Duodenal mucosa (tissue), 2 donors: ENCODE measurements at regions not wholly inside any gene's neighbourhood (a gene's known extent, or its start where the extent isn't known, plus 50 kb on each side); places are given as distances from the start of the nearest gene placed in this dataset.
"Not testable (repeated sequence)": the region's sequence is repeated elsewhere in the genome, so short reads cannot be mapped to it uniquely, and the experiment has no call there.

Experiments used
- H3K27ac ChIP-seq: one replicate; pipeline ENCODE4 v1.7.0; 2013; ENCODE audit warnings: low read depth, low read length
- H3K27me3 ChIP-seq, 2 donors: one replicate each; pipeline ENCODE4 v1.7.0; 2013; ENCODE audit warnings: low read length in 2 of 2, control low read depth in 1 of 2; ENCODE audit not compliant: insufficient read depth in 2 of 2, control insufficient read depth in 1 of 2
- H3K36me3 ChIP-seq, 2 donors: one replicate each; pipeline ENCODE4 v1.7.0; 2013; ENCODE audit warnings: low read length in 2 of 2, control low read depth in 1 of 2; ENCODE audit not compliant: insufficient read depth in 2 of 2, control insufficient read depth in 1 of 2
- H3K4me1 ChIP-seq, 2 donors: one replicate each; pipeline ENCODE4 v1.7.0; 2013; ENCODE audit warnings: low read length in 2 of 2, control low read depth in 1 of 2; ENCODE audit not compliant: insufficient read depth in 2 of 2, control insufficient read depth in 1 of 2
- H3K4me3 ChIP-seq, 2 donors: one replicate each; pipeline ENCODE4 v1.7.0; 2013; ENCODE audit warnings: low read length in 2 of 2, low read depth in 1 of 2
- H3K9ac ChIP-seq, 2 donors: one replicate each; pipeline ENCODE4 v1.7.0; 2013; ENCODE audit warnings: low read length in 2 of 2, low read depth in 1 of 2
- H3K9me3 ChIP-seq, 2 donors: one replicate each; pipeline ENCODE4 v1.7.0; 2013; ENCODE audit warnings: low read length in 2 of 2, control low read depth in 1 of 2; ENCODE audit not compliant: control insufficient read depth in 1 of 2

GRCh38 chr1:104132382-104132973 is 382.8 kb downstream of the AMY1C start:
- Histone ChIP-seq H3K4me3 (no peak overlapping the region), H3K9me3 (peaks cover 0 to 3% of the 10 kb centered on the region in 2 donors), H3K4me1 (no peaks in the 10 kb centered on the region), H3K9ac (no peak overlapping the region), H3K36me3 (no peaks in the 10 kb centered on the region), H3K27me3 (no peaks in the 10 kb centered on the region), H3K27ac (no peak overlapping the region)

GRCh38 chr1:104135036-104135435 is 385.3 kb downstream of the AMY1C start:
- H3K9ac ChIP-seq, H3K4me3 ChIP-seq, H3K9me3 ChIP-seq, H3K27me3 ChIP-seq, H3K36me3 ChIP-seq, H3K27ac ChIP-seq, H3K4me1 ChIP-seq: not testable (repeated sequence)

GRCh38 chr1:104136621-104137020 is 386.9 kb downstream of the AMY1C start:
- no peak overlapping the region for H3K4me3 ChIP-seq
- no peak overlapping the region for H3K9ac ChIP-seq
- H3K4me1 ChIP-seq, result no peaks in the 10 kb centered on the region
- H3K36me3 ChIP-seq, result no peaks in the 10 kb centered on the region
- H3K27me3 ChIP-seq, result no peaks in the 10 kb centered on the region
- H3K9me3 ChIP-seq, result peaks cover 0 to 3% of the 10 kb centered on the region in 2 donors
- H3K27ac ChIP-seq, result no peak overlapping the region

GRCh38 chr1:104156738-104157137 is 407.0 kb downstream of the AMY1C start:
- Histone ChIP-seq H3K4me1 (no peaks in the 10 kb centered on the region), H3K4me3 (no peak overlapping the region), H3K9me3 (peaks cover 0 to 8% of the 10 kb centered on the region in 2 donors), H3K27me3 (no peaks in the 10 kb centered on the region), H3K27ac (no peak overlapping the region), H3K9ac (no peak overlapping the region), H3K36me3 (no peaks in the 10 kb centered on the region)

GRCh38 chr1:104163912-104164476 is 414.3 kb downstream of the AMY1C start:
- H3K4me1 ChIP-seq, result no peaks in the 10 kb centered on the region
- H3K9me3 ChIP-seq, result peaks cover 0 to 2% of the 10 kb centered on the region in 2 donors
- H3K27me3 ChIP-seq, result no peaks in the 10 kb centered on the region
- H3K27ac ChIP-seq, result no peak overlapping the region
- no peak overlapping the region for H3K4me3 ChIP-seq
- H3K36me3 ChIP-seq, result no peaks in the 10 kb centered on the region
- H3K9ac ChIP-seq, result no peak overlapping the region

- H3K27me3 ChIP-seq, result no peaks in the 10 kb centered on the region
- no peak overlapping the region for H3K27ac ChIP-seq
- H3K36me3 ChIP-seq, result no peaks in the 10 kb centered on the region
- no peak overlapping the region for H3K9ac ChIP-seq
- peaks cover 5 to 6% of the 10 kb centered on the region in 2 donors for H3K9me3 ChIP-seq
- no peaks in the 10 kb centered on the region for H3K4me1 ChIP-seq
- no peak overlapping the region for H3K4me3 ChIP-seq
Observed at GRCh38 chr1:104172243-104172681, 422.6 kb downstream of the AMY1C start.

GRCh38 chr1:104182251-104182650 is 432.6 kb downstream of the AMY1C start:
- Histone ChIP-seq H3K9me3 (no peaks in the 10 kb centered on the region), H3K4me1 (no peaks in the 10 kb centered on the region), H3K36me3 (no peaks in the 10 kb centered on the region), H3K9ac (no peak overlapping the region), H3K4me3 (no peak overlapping the region), H3K27me3 (no peaks in the 10 kb centered on the region), H3K27ac (no peak overlapping the region)

GRCh38 chr1:104189207-104189606 is 439.5 kb downstream of the AMY1C start:
- Histone ChIP-seq H3K4me3 (no peak overlapping the region), H3K36me3 (no peaks in the 10 kb centered on the region), H3K27ac (no peak overlapping the region), H3K9me3 (no peaks in the 10 kb centered on the region), H3K4me1 (no peaks in the 10 kb centered on the region), H3K9ac (no peak overlapping the region), H3K27me3 (no peaks in the 10 kb centered on the region)

GRCh38 chr1:104190821-104191220 is 441.1 kb downstream of the AMY1C start:
- Histone ChIP-seq H3K27ac (no peak overlapping the region), H3K4me1 (no peaks in the 10 kb centered on the region), H3K27me3 (no peaks in the 10 kb centered on the region), H3K9me3 (no peaks in the 10 kb centered on the region), H3K4me3 (no peak overlapping the region), H3K36me3 (no peaks in the 10 kb centered on the region), H3K9ac (no peak overlapping the region)

- H3K27me3 ChIP-seq, result no peaks in the 10 kb centered on the region
- H3K27ac ChIP-seq, result no peak overlapping the region
- H3K9ac ChIP-seq, result no peak overlapping the region
- H3K9me3 ChIP-seq, result no peaks in the 10 kb centered on the region
- no peak overlapping the region for H3K4me3 ChIP-seq
- H3K36me3 ChIP-seq, result no peaks in the 10 kb centered on the region
- no peaks in the 10 kb centered on the region for H3K4me1 ChIP-seq
Observed at GRCh38 chr1:104195395-104195794, 445.7 kb downstream of the AMY1C start.
